Hepatocyte (in vitro differentiated cells): ENCODE measurements at regions not wholly inside any gene's neighbourhood (a gene's known extent, or its start where the extent isn't known, plus 50 kb on each side); places are given as distances from the start of the nearest gene placed in this dataset.

Experiments
- DNase-seq: peaks from one replicate; pipeline ENCODE4 v3.0.0-alpha.2; 2016; ENCODE audit warnings: low spot score
- H2AFZ ChIP-seq: fragments of 200-600 bp; sonication (generic); 2 replicates; pipeline ENCODE4 v1.6.0; 2016; ENCODE audit warnings: antibody characterized with exemption, mild to moderate bottlenecking
- H3K27ac ChIP-seq: fragments of 200-600 bp; sonication (generic); 2 replicates; pipeline ENCODE4 v1.5.1; 2016; ENCODE audit warnings: mild to moderate bottlenecking
- H3K27me3 ChIP-seq: fragments of 200-600 bp; sonication (generic); 2 replicates; pipeline ENCODE4 v1.6.1; 2016
- H3K36me3 ChIP-seq: fragments of 200-600 bp; sonication (generic); replicated peaks from 2 replicates; pipeline ENCODE4 v1.5.1; 2016; ENCODE audit warnings: low read depth; ENCODE audit not compliant: insufficient read depth
- H3K4me1 ChIP-seq: fragments of 200-600 bp; sonication (generic); 2 replicates; pipeline ENCODE4 v1.5.1; 2016; ENCODE audit warnings: mild to moderate bottlenecking, moderate library complexity; ENCODE audit not compliant: insufficient read depth
- H3K4me2 ChIP-seq: fragments of 200-600 bp; sonication (generic); 2 replicates; pipeline ENCODE4 v1.6.0; 2016
- H3K4me3 ChIP-seq: fragments of 200-600 bp; sonication (generic); 2 replicates; pipeline ENCODE4 v1.5.1; 2016; ENCODE audit warnings: mild to moderate bottlenecking
- H3K79me2 ChIP-seq: fragments of 200-600 bp; sonication (generic); 2 replicates; pipeline ENCODE4 v1.6.0; 2017; ENCODE audit warnings: mild to moderate bottlenecking
- H3K9me2 ChIP-seq: fragments of 200-600 bp; sonication (generic); replicated peaks from 2 replicates; pipeline ENCODE4 v1.6.0; 2017; ENCODE audit warnings: mild to moderate bottlenecking; ENCODE audit not compliant: insufficient read depth
- H3K9me3 ChIP-seq: fragments of 200-600 bp; sonication (generic); 2 replicates; pipeline ENCODE4 v1.5.1; 2016; ENCODE audit warnings: low read depth, mild to moderate bottlenecking
- H4K20me1 ChIP-seq: fragments of 200-600 bp; sonication (generic); 2 replicates; pipeline ENCODE4 v1.6.0; 2016; ENCODE audit warnings: mild to moderate bottlenecking; ENCODE audit not compliant: insufficient read depth, poor library complexity, severe bottlenecking
- CTCF ChIP-seq: fragments of 200-600 bp; sonication (generic); IDR thresholded peaks from 2 replicates; pipeline ENCODE4 v1.5.1; 2016; ENCODE audit warnings: antibody characterized with exemption, mild to moderate bottlenecking; ENCODE audit not compliant: poor library complexity
- EZH2 ChIP-seq: fragments of 200-600 bp; sonication (generic); IDR thresholded peaks from 2 replicates; pipeline ENCODE4 v1.6.1; 2016; ENCODE audit warnings: antibody characterized with exemption, mild to moderate bottlenecking, borderline replicate concordance
- EZH2phosphoT487 ChIP-seq: fragments of 200-600 bp; sonication (generic); IDR thresholded peaks from one replicate; pipeline ENCODE4 v1.6.1; 2018; ENCODE audit warnings: antibody characterized with exemption, mild to moderate bottlenecking, low read depth, moderate library complexity; ENCODE audit not compliant: unreplicated experiment, severe bottlenecking
- WGBS: methylation state at CpG from one replicate; pipeline ENCODE4 v1.1.6; 2016; ENCODE audit warnings: low lambda C conversion rate; ENCODE audit errors: missing lambda C conversion rate; 5-methylcytosine and 5-hydroxymethylcytosine counted together

GRCh38 chr14:48560421-48560820, 885.0 kb upstream of the MDGA2 start:
- TF ChIP-seq EZH2 = no peak
- TF ChIP-seq EZH2phosphoT487 = no peak
- TF ChIP-seq CTCF = no peak
- no peaks in the 10 kb centered on the region for H3K79me2 ChIP-seq
- WGBS = 39% methylated on average over 4 of the region's 4 CpGs
- H3K27ac ChIP-seq = peak overlapping the region; percentile 93
- H3K9me2 ChIP-seq = no peaks in the 10 kb centered on the region
- H3K4me3 ChIP-seq = no peak overlapping the region
- H2AFZ ChIP-seq = no peak overlapping the region
- no peaks in the 10 kb centered on the region for H3K9me3 ChIP-seq
- H3K36me3 ChIP-seq = no peaks in the 10 kb centered on the region
- peaks cover 6% of the 10 kb centered on the region for H3K4me1 ChIP-seq
- no peak overlapping the region for H3K4me2 ChIP-seq
- no peaks in the 10 kb centered on the region for H3K27me3 ChIP-seq
- H4K20me1 ChIP-seq = no peaks in the 10 kb centered on the region
- peak; percentile 48 for DNase-seq

- DNase-seq = no peak
- H3K79me2 ChIP-seq = no peaks in the 10 kb centered on the region
- H3K4me3 ChIP-seq = no peak overlapping the region
- no peak overlapping the region for H3K4me2 ChIP-seq
- no peak overlapping the region for H3K27ac ChIP-seq
- no peak overlapping the region for H2AFZ ChIP-seq
- H3K9me3 ChIP-seq = no peaks in the 10 kb centered on the region
- H4K20me1 ChIP-seq = no peaks in the 10 kb centered on the region
- no peaks in the 10 kb centered on the region for H3K27me3 ChIP-seq
- H3K36me3 ChIP-seq = no peaks in the 10 kb centered on the region
- no peaks in the 10 kb centered on the region for H3K4me1 ChIP-seq
- no peaks in the 10 kb centered on the region for H3K9me2 ChIP-seq
- no peak for TF ChIP-seq CTCF
- TF ChIP-seq EZH2 = no peak
- TF ChIP-seq EZH2phosphoT487 = no peak
These were observed 878.0 kb upstream of the MDGA2 start for GRCh38 chr14:48553443-48553842.

- Histone ChIP-seq H3K9me2 (no peaks in the 10 kb centered on the region), H3K36me3 (no peaks in the 10 kb centered on the region), H4K20me1 (no peaks in the 10 kb centered on the region), H3K27ac (no peak overlapping the region), H3K27me3 (no peaks in the 10 kb centered on the region), H3K9me3 (no peaks in the 10 kb centered on the region), H3K79me2 (no peaks in the 10 kb centered on the region), H2AFZ (no peak overlapping the region), H3K4me2 (no peak overlapping the region), H3K4me3 (no peak overlapping the region), H3K4me1 (no peaks in the 10 kb centered on the region)
- TF ChIP-seq EZH2phosphoT487 (no peak), EZH2 (no peak), CTCF (no peak)
- 93% methylated on average over 4 of the region's 4 CpGs for WGBS
- DNase-seq = no peak
These were observed 871.6 kb upstream of the MDGA2 start for GRCh38 chr14:48546996-48547395.

GRCh38 chr14:48537600-48537999, 862.2 kb upstream of the MDGA2 start:
- TF ChIP-seq EZH2 (no peak), CTCF (no peak), EZH2phosphoT487 (no peak)
- Histone ChIP-seq H4K20me1 (no peaks in the 10 kb centered on the region), H2AFZ (no peak overlapping the region), H3K4me1 (no peaks in the 10 kb centered on the region), H3K9me2 (no peaks in the 10 kb centered on the region), H3K79me2 (no peaks in the 10 kb centered on the region), H3K4me2 (no peak overlapping the region), H3K27ac (no peak overlapping the region), H3K4me3 (no peak overlapping the region), H3K9me3 (no peaks in the 10 kb centered on the region), H3K36me3 (no peaks in the 10 kb centered on the region), H3K27me3 (no peaks in the 10 kb centered on the region)
- no peak for DNase-seq
